ENCODE measurements at regions not wholly inside any gene's neighbourhood (a gene's known extent, or its start where the extent isn't known, plus 50 kb on each side); places are given as distances from the start of the nearest gene placed in this dataset.

GRCh38 chr16:52316241-52316640 is 230.7 kb downstream of the TOX3 start:
- H3K27ac ChIP-seq = no peak overlapping the region
- no peak for TF ChIP-seq CTCF (IDR thresholded peaks at IDR 0.05)
- H3K4me3 ChIP-seq = no peak overlapping the region
- intact Hi-C loops (cut with DNase I) = no loop called here
- no peaks in the 10 kb centered on the region for H3K4me1 ChIP-seq
- H3K9me3 ChIP-seq = peaks cover 0 to 4% of the 10 kb centered on the region in 2 donors
- no peak for ATAC-seq
- no peak for DNase-seq
- H3K36me3 ChIP-seq = no peaks in the 10 kb centered on the region
- no peaks in the 10 kb centered on the region for H3K27me3 ChIP-seq

- no peak for DNase-seq
These were observed 234.2 kb downstream of the TOX3 start for GRCh38 chr16:52312716-52313115.

GRCh38 chr16:52309446-52310416 is 237.2 kb downstream of the TOX3 start:
- Histone ChIP-seq H3K4me1 (no peaks in the 10 kb centered on the region), H3K9me3 (no peaks in the 10 kb centered on the region), H3K27ac (no peak overlapping the region), H3K27me3 (no peaks in the 10 kb centered on the region), H3K4me3 (no peak overlapping the region), H3K36me3 (no peaks in the 10 kb centered on the region)
- intact Hi-C loops (cut with DNase I) = no loop called here
- DNase-seq = no peak
- no peak for ATAC-seq
- TF ChIP-seq CTCF (IDR thresholded peaks at IDR 0.05) = no peak

More at GRCh38 chr16:52312716-52313115, 234.2 kb downstream of the TOX3 start:
- no peak for ATAC-seq
- Histone ChIP-seq H3K4me3 (no peak overlapping the region), H3K9me3 (peaks cover 0 to 4% of the 10 kb centered on the region in 2 donors), H3K27me3 (no peaks in the 10 kb centered on the region), H3K27ac (no peak overlapping the region), H3K36me3 (no peaks in the 10 kb centered on the region), H3K4me1 (no peaks in the 10 kb centered on the region)
- intact Hi-C loops (cut with DNase I) = no loop called here
- TF ChIP-seq CTCF (IDR thresholded peaks at IDR 0.05) = no peak

- Histone ChIP-seq H3K4me3 (no peak overlapping the region), H3K27ac (no peak overlapping the region), H3K27me3 (no peaks in the 10 kb centered on the region), H3K9me3 (no peaks in the 10 kb centered on the region), H3K36me3 (no peaks in the 10 kb centered on the region), H3K4me1 (no peaks in the 10 kb centered on the region)
- intact Hi-C loops (cut with DNase I) = no loop called here
- no peak for TF ChIP-seq CTCF (IDR thresholded peaks at IDR 0.05)
- DNase-seq = peak in 1 of 4 donors; percentile 21
- no peak for ATAC-seq
These were observed 238.9 kb downstream of the TOX3 start for GRCh38 chr16:52308051-52308450.

GRCh38 chr16:52301026-52301425 is 245.9 kb downstream of the TOX3 start:
- DNase-seq (no peak), ATAC-seq (no peak)
- intact Hi-C loops (cut with DNase I) = no loop called here
- Histone ChIP-seq H3K36me3 (no peaks in the 10 kb centered on the region), H3K4me3 (no peak overlapping the region), H3K4me1 (no peaks in the 10 kb centered on the region), H3K9me3 (no peaks in the 10 kb centered on the region), H3K27me3 (no peaks in the 10 kb centered on the region), H3K27ac (no peak overlapping the region)
- no peak for TF ChIP-seq CTCF (IDR thresholded peaks at IDR 0.05)
